ENCODE measurements at regions not wholly inside any gene's neighbourhood (a gene's known extent, or its start where the extent isn't known, plus 50 kb on each side); places are given as distances from the start of the nearest gene placed in this dataset.

- TF ChIP-seq CTCF (IDR thresholded peaks at IDR 0.05) (no peak), ZNF302 (CRISPR knock-in tag; IDR thresholded peaks at IDR 0.05) (no peak), ELK1 (IDR thresholded peaks at IDR 0.05; ENCODE audit: low read depth, low read length) (no peak), ZFP36 (IDR thresholded peaks at IDR 0.05; ENCODE audit: borderline replicate concordance, partially characterized antibody) (no peak), HOXB13 (CRISPR knock-in tag; IDR thresholded peaks at IDR 0.05; ENCODE audit: low read depth) (no peak), POLR2A (IDR thresholded peaks at IDR 0.05; ENCODE audit: low read length) (no peak), MYC (IDR thresholded peaks at IDR 0.05; ENCODE audit: borderline replicate concordance, low read length) (no peak), RARB (CRISPR knock-in tag; IDR thresholded peaks at IDR 0.05) (no peak), RAD21 (conservative IDR thresholded peaks at IDR 0.05 in 1 of 2, IDR thresholded peaks at IDR 0.05 in 1 of 2) (no peak), ATOH8 (CRISPR knock-in tag; IDR thresholded peaks at IDR 0.05; ENCODE audit: low read depth) (no peak), CHD2 (IDR thresholded peaks at IDR 0.05; ENCODE audit: low read length, partially characterized antibody) (no peak), RCOR1 (IDR thresholded peaks at IDR 0.05; ENCODE audit: low read depth, low read length) (no peak), POLR2AphosphoS2 (conservative IDR thresholded peaks at IDR 0.05; ENCODE audit: low read length) (no peak)
- TF ChIP-seq, protein P1, sequence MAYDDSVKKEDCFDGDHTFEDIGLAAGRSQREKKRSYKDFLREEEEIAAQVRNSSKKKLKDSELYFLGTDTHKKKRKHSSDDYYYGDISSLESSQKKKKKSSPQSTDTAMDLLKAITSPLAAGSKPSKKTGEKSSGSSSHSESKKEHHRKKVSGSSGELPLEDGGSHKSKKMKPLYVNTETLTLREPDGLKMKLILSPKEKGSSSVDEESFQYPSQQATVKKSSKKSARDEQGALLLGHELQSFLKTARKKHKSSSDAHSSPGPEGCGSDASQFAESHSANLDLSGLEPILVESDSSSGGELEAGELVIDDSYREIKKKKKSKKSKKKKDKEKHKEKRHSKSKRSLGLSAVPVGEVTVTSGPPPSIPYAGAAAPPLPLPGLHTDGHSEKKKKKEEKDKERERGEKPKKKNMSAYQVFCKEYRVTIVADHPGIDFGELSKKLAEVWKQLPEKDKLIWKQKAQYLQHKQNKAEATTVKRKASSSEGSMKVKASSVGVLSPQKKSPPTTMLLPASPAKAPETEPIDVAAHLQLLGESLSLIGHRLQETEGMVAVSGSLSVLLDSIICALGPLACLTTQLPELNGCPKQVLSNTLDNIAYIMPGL (CRISPR knock-in tag; IDR thresholded peaks at IDR 0.05; ENCODE audit: borderline replicate concordance): no peak
Measured at GRCh38 chr19:30854207-30854606, 482.0 kb downstream of the ZNF536 start.
